H9 (cell line): ENCODE measurements at regions not wholly inside any gene's neighbourhood (a gene's known extent, or its start where the extent isn't known, plus 50 kb on each side); places are given as distances from the start of the nearest gene placed in this dataset.

Source experiments
- DNase-seq: peaks from one replicate; pipeline ENCODE4 v3.0.0-alpha.2; 2017
- H2AFZ ChIP-seq: one replicate; pipeline ENCODE4 v1.6.1; 2013; ENCODE audit warnings: mild to moderate bottlenecking, low read length, control low read depth, moderate library complexity
- H2AK5ac ChIP-seq: 2 replicates; pipeline ENCODE4 v1.6.1; 2013; ENCODE audit warnings: low read length, control low read depth, mixed read lengths; ENCODE audit not compliant: insufficient read length
- H2BK120ac ChIP-seq: one replicate; pipeline ENCODE4 v1.6.1; 2013; ENCODE audit warnings: low read depth, mild to moderate bottlenecking, low read length, control low read depth, inconsistent platforms; ENCODE audit not compliant: poor library complexity, severe bottlenecking
- H2BK12ac ChIP-seq: 2 replicates; pipeline ENCODE4 v1.6.1; 2013; ENCODE audit warnings: low read length, control low read depth, mixed read lengths, low read depth; ENCODE audit not compliant: insufficient read length
- H2BK15ac ChIP-seq: 2 replicates; pipeline ENCODE4 v1.6.1; 2013; ENCODE audit warnings: low read depth, low read length, control low read depth
- H2BK20ac ChIP-seq: one replicate; pipeline ENCODE4 v1.6.1; 2013; ENCODE audit warnings: low read depth, mild to moderate bottlenecking, low read length, control low read depth, inconsistent platforms; ENCODE audit not compliant: poor library complexity, severe bottlenecking
- H2BK5ac ChIP-seq: 2 replicates; pipeline ENCODE4 v1.6.1; 2013; ENCODE audit warnings: low read length, control low read depth, mixed read lengths; ENCODE audit not compliant: insufficient read length
- H3K14ac ChIP-seq: 2 replicates; pipeline ENCODE4 v1.6.1; 2013; ENCODE audit warnings: low read length, control low read depth; ENCODE audit not compliant: insufficient read depth
- H3K18ac ChIP-seq: 2 replicates; pipeline ENCODE4 v1.6.1; 2013; ENCODE audit warnings: low read depth, mild to moderate bottlenecking, mixed read lengths, low read length, control low read depth; ENCODE audit not compliant: insufficient read length
- H3K23ac ChIP-seq: 2 replicates; pipeline ENCODE4 v1.6.1; 2013; ENCODE audit warnings: low read length, control low read depth, mixed read lengths, low read depth; ENCODE audit not compliant: insufficient read length
- H3K23me2 ChIP-seq: 2 replicates; pipeline ENCODE4 v1.6.1; 2013; ENCODE audit warnings: low read depth, mild to moderate bottlenecking, mixed read lengths, low read length, control low read depth; ENCODE audit not compliant: insufficient read length, poor library complexity, severe bottlenecking
- H3K27ac ChIP-seq: 2 replicates; pipeline ENCODE4 v1.5.1; 2013; ENCODE audit warnings: low read length, control low read depth, mixed read lengths, low read depth; ENCODE audit not compliant: insufficient read length
- H3K27me3 ChIP-seq: 2 replicates; pipeline ENCODE4 v1.6.1; 2013; ENCODE audit warnings: low read length, control low read depth, inconsistent platforms; ENCODE audit not compliant: insufficient read depth
- H3K4ac ChIP-seq: 2 replicates; pipeline ENCODE4 v1.6.1; 2013; ENCODE audit warnings: low read depth, mild to moderate bottlenecking, control low read depth, inconsistent platforms, low read length, moderate library complexity
- H3K4me1 ChIP-seq: 2 replicates; pipeline ENCODE4 v1.6.1; 2013; ENCODE audit warnings: low read length, control low read depth, inconsistent platforms; ENCODE audit not compliant: insufficient read depth
- H3K4me2 ChIP-seq: 2 replicates; pipeline ENCODE4 v1.6.1; 2013; ENCODE audit warnings: low read length, control low read depth, mixed read lengths; ENCODE audit not compliant: insufficient read length, insufficient read depth
- H3K56ac ChIP-seq: 2 replicates; pipeline ENCODE4 v1.6.1; 2013; ENCODE audit warnings: low read depth, mild to moderate bottlenecking, mixed read lengths, low read length, control low read depth; ENCODE audit not compliant: insufficient read length
- H3K79me1 ChIP-seq: 2 replicates; pipeline ENCODE4 v1.6.1; 2013; ENCODE audit warnings: low read depth, mild to moderate bottlenecking, moderate library complexity, low read length, control low read depth, inconsistent platforms; ENCODE audit not compliant: insufficient read depth, poor library complexity, severe bottlenecking
- H3K79me2 ChIP-seq: 2 replicates; pipeline ENCODE4 v1.6.1; 2013; ENCODE audit warnings: low read length, control low read depth, inconsistent platforms; ENCODE audit not compliant: insufficient read depth
- H3K9ac ChIP-seq: 2 replicates; pipeline ENCODE4 v1.6.1; 2013; ENCODE audit warnings: low read length, control low read depth, mixed read lengths; ENCODE audit not compliant: insufficient read length; ENCODE audit errors: extremely low read depth
- H3K9me3 ChIP-seq: one replicate; pipeline ENCODE4 v1.6.1; 2013; ENCODE audit warnings: low read depth, low read length, inconsistent platforms; ENCODE audit not compliant: control insufficient read depth
- H3T11ph ChIP-seq: one replicate; pipeline ENCODE4 v1.6.1; 2013; ENCODE audit warnings: mild to moderate bottlenecking, low read length, control low read depth, inconsistent platforms
- H4K20me1 ChIP-seq: one replicate; pipeline ENCODE4 v1.6.1; 2013; ENCODE audit not compliant: control insufficient read depth, insufficient read length, insufficient read depth
- H4K5ac ChIP-seq: 2 replicates; pipeline ENCODE4 v1.6.1; 2013; ENCODE audit warnings: low read depth, mild to moderate bottlenecking, mixed read lengths, low read length, control low read depth; ENCODE audit not compliant: insufficient read length
- H4K8ac ChIP-seq: replicated peaks from 2 replicates; pipeline ENCODE4 v1.6.1; 2013; ENCODE audit warnings: low read length, control low read depth, mixed read lengths, low read depth; ENCODE audit not compliant: insufficient read length
- H4K91ac ChIP-seq: 2 replicates; pipeline ENCODE4 v1.6.1; 2013; ENCODE audit warnings: low read depth, mild to moderate bottlenecking, moderate library complexity, mixed read lengths, low read length, control low read depth; ENCODE audit not compliant: insufficient read length
- H3K27ac Mint-ChIP-seq, 3 experiments: 2 replicates in 2 of 3; 3 replicates in 1 of 3; pipeline ENCODE4 v1.8.0; 2020 to 2021; ENCODE audit warnings: mixed read lengths in 3 of 3, mild to moderate bottlenecking in 1 of 3, moderate library complexity in 1 of 3
- H3K27me3 Mint-ChIP-seq: 2 replicates; pipeline ENCODE4 v1.8.0; 2021; ENCODE audit warnings: low read depth, mild to moderate bottlenecking, moderate library complexity, mixed read lengths
- H3K36me3 Mint-ChIP-seq, 3 experiments: 2 replicates in 2 of 3; 3 replicates in 1 of 3; pipeline ENCODE4 v1.8.0; 2020 to 2021; ENCODE audit warnings: low read depth in 3 of 3, mixed read lengths in 3 of 3; ENCODE audit not compliant: insufficient read depth in 1 of 3
- H3K4me1 Mint-ChIP-seq, 2 experiments: 2 replicates each; pipeline ENCODE4 v1.8.0; 2020; ENCODE audit warnings: mixed read lengths in 2 of 2
- H3K4me3 Mint-ChIP-seq, 2 experiments: 2 replicates in 1 of 2; 3 replicates in 1 of 2; pipeline ENCODE4 v1.8.0; 2020 to 2021; ENCODE audit warnings: mild to moderate bottlenecking in 2 of 2, mixed read lengths in 2 of 2, moderate library complexity in 1 of 2
- H3K9me3 Mint-ChIP-seq, 2 experiments: 2 replicates in 1 of 2; 3 replicates in 1 of 2; pipeline ENCODE4 v1.8.0; 2020; ENCODE audit warnings: mild to moderate bottlenecking in 2 of 2, mixed read lengths in 2 of 2, moderate library complexity in 1 of 2
- WGBS: extraction: QIAGEN DNeasy Blood & Tissue Kit; methylation state at CpG from one replicate; pipeline ENCODE4 v1.1.7; 2013; ENCODE audit warnings: missing lambda C conversion rate, low lambda C conversion rate, mixed read lengths; ENCODE audit not compliant: insufficient read length; ENCODE audit errors: extremely low coverage; 5-methylcytosine and 5-hydroxymethylcytosine counted together
- TF ChIP-seq, protein P1 (sequence below): fragments of 200-600 bp; sonication (generic); conservative IDR thresholded peaks from 3 replicates; pipeline ENCODE4 v1.8.0; 2021; ENCODE audit warnings: antibody characterized with exemption, mild to moderate bottlenecking

DNA sequence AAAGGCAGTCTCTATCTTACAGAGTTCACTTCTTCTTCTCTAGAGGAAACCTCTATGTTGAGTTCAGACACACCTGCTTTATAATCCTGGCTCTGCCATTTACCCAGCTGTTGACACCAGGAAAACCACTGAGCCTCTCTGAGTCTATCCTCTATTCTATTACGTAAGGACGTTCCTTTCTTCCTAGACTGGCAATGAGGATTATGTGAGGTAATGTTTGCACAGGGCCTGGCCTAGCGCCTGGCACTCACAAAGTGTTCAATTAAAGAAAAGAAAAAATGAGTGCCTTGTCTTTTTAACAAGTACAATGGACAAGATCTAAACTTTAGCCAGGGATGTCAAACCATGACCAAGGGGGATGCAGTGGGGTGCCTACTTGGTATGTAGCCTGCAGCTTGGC, 641.9 kb upstream of the TBX3 start:
- no peaks in the 10 kb centered on the region for H3K9me3 ChIP-seq
- H4K20me1 ChIP-seq, result no peaks in the 10 kb centered on the region
- H3K23ac ChIP-seq, result no peak overlapping the region
- no CpG with 5 or more reads among the region's 3 CpGs for WGBS
- TF ChIP-seq, protein P1, sequence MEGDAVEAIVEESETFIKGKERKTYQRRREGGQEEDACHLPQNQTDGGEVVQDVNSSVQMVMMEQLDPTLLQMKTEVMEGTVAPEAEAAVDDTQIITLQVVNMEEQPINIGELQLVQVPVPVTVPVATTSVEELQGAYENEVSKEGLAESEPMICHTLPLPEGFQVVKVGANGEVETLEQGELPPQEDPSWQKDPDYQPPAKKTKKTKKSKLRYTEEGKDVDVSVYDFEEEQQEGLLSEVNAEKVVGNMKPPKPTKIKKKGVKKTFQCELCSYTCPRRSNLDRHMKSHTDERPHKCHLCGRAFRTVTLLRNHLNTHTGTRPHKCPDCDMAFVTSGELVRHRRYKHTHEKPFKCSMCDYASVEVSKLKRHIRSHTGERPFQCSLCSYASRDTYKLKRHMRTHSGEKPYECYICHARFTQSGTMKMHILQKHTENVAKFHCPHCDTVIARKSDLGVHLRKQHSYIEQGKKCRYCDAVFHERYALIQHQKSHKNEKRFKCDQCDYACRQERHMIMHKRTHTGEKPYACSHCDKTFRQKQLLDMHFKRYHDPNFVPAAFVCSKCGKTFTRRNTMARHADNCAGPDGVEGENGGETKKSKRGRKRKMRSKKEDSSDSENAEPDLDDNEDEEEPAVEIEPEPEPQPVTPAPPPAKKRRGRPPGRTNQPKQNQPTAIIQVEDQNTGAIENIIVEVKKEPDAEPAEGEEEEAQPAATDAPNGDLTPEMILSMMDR, result no peak
- H3K4me2 ChIP-seq, result no peak overlapping the region
- H4K8ac ChIP-seq, result no peak overlapping the region
- no peak overlapping the region for H3K14ac ChIP-seq
- H4K91ac ChIP-seq, result no peak overlapping the region
- Mint-ChIP-seq H3K4me3 (no peak overlapping the region), H3K27ac (no peak overlapping the region), H3K36me3 (no peaks in the 10 kb centered on the region), H3K9me3 (no peaks in the 10 kb centered on the region), H3K27me3 (peaks cover 8% of the 10 kb centered on the region), H3K4me1 (no peaks in the 10 kb centered on the region)
- H3K27me3 ChIP-seq, result no peaks in the 10 kb centered on the region
- H3K27ac ChIP-seq, result no peak overlapping the region
- no peak overlapping the region for H2BK120ac ChIP-seq
- no peak for DNase-seq
- H3T11ph ChIP-seq, result no peak overlapping the region
- H3K4ac ChIP-seq, result no peak overlapping the region
- H2BK20ac ChIP-seq, result no peak overlapping the region
- H3K23me2 ChIP-seq, result no peaks in the 10 kb centered on the region
- H3K9ac ChIP-seq, result no peak overlapping the region
- H3K18ac ChIP-seq, result no peak overlapping the region
- no peaks in the 10 kb centered on the region for H3K79me2 ChIP-seq
- H2BK12ac ChIP-seq, result no peak overlapping the region
- H2BK5ac ChIP-seq, result no peak overlapping the region
- H3K4me1 ChIP-seq, result no peaks in the 10 kb centered on the region
- H3K56ac ChIP-seq, result no peak overlapping the region
- H2BK15ac ChIP-seq, result no peak overlapping the region
- H4K5ac ChIP-seq, result no peak overlapping the region
- no peaks in the 10 kb centered on the region for H3K79me1 ChIP-seq
- H2AFZ ChIP-seq, result no peak overlapping the region
- no peak overlapping the region for H2AK5ac ChIP-seq
